Fibroblast of upper back skin (primary cell): ENCODE measurements at regions not wholly inside any gene's neighbourhood (a gene's known extent, or its start where the extent isn't known, plus 50 kb on each side); places are given as distances from the start of the nearest gene placed in this dataset.

Source experiments
- DNase-seq: peaks from one replicate; pipeline ENCODE4 v3.0.0-alpha.2; 2013

- no peak for DNase-seq
Observed at GRCh38 chr18:78587096-78587495, 392.5 kb upstream of the SALL3 start.

- no peak for DNase-seq
Observed at GRCh38 chr18:78587626-78588600, 391.7 kb upstream of the SALL3 start.

- DNase-seq, result no peak
Observed at GRCh38 chr18:78589916-78590437, 389.6 kb upstream of the SALL3 start.

GRCh38 chr18:78595453-78595852, 384.2 kb upstream of the SALL3 start:
- no peak for DNase-seq

GRCh38 chr18:78595924-78596573, 383.6 kb upstream of the SALL3 start:
- no peak for DNase-seq

GRCh38 chr18:78596794-78597345, 382.7 kb upstream of the SALL3 start:
- no peak for DNase-seq

GRCh38 chr18:78601349-78601748, 378.3 kb upstream of the SALL3 start:
- DNase-seq, result no peak

- no peak for DNase-seq
Observed at GRCh38 chr18:78601923-78602322, 377.7 kb upstream of the SALL3 start.

- DNase-seq, result no peak
Observed at GRCh38 chr18:78602430-78602829, 377.2 kb upstream of the SALL3 start.

- no peak for DNase-seq
Observed at GRCh38 chr18:78603102-78603983, 376.3 kb upstream of the SALL3 start.

- no peak for DNase-seq
Observed at GRCh38 chr18:78605255-78605654, 374.4 kb upstream of the SALL3 start.

- no peak for DNase-seq
Observed at GRCh38 chr18:78607221-78607620, 372.4 kb upstream of the SALL3 start.

- DNase-seq, result no peak
Observed at GRCh38 chr18:78607784-78608183, 371.8 kb upstream of the SALL3 start.

- no peak for DNase-seq
Observed at GRCh38 chr18:78610179-78610578, 369.4 kb upstream of the SALL3 start.

GRCh38 chr18:78611201-78611800, 368.3 kb upstream of the SALL3 start:
- DNase-seq, result no peak

- no peak for DNase-seq
Observed at GRCh38 chr18:78611869-78612268, 367.7 kb upstream of the SALL3 start.

- no peak for DNase-seq
Observed at GRCh38 chr18:78612318-78612717, 367.3 kb upstream of the SALL3 start.

GRCh38 chr18:78612801-78613200, 366.8 kb upstream of the SALL3 start:
- no peak for DNase-seq

- DNase-seq, result no peak
Observed at GRCh38 chr18:78618726-78619125, 360.9 kb upstream of the SALL3 start.

- DNase-seq, result no peak
Observed at GRCh38 chr18:78619854-78620253, 359.8 kb upstream of the SALL3 start.

GRCh38 chr18:78620326-78620725, 359.3 kb upstream of the SALL3 start:
- no peak for DNase-seq

- no peak for DNase-seq
Observed at GRCh38 chr18:78621141-78621755, 358.4 kb upstream of the SALL3 start.
